ENCODE measurements at regions not wholly inside any gene's neighbourhood (a gene's known extent, or its start where the extent isn't known, plus 50 kb on each side); places are given as distances from the start of the nearest gene placed in this dataset.

DNA sequence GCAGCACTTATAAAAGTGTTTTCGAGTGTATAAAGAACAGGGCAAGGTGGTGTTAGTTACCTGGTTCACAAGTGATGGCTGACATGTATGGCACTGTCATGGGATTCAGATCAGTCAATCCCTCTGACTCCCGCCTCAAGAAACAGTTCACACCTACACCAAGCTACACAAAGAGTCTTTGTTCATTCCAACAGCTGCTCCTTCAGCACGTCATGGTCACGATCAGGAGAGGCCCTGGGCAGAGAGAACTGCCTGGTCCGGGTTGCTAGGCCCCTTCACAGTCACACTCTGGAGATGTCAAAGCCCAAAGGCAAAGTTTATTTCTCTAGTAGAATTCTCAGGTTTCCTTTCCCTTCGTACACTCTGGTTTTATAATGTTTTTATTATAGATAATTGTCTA lies 426.7 kb downstream of the ZSWIM6 start:
- DNase-seq (ENCODE audit: low spot score), result no peak
- in situ Hi-C loops (cut with HindIII; ENCODE audit: low sequenced_read_pairs), result no loop called here

- peak; percentile 59 for DNase-seq (ENCODE audit: low spot score)
- in situ Hi-C loops (cut with HindIII; ENCODE audit: low sequenced_read_pairs), result no loop called here
Measured at GRCh38 chr5:61765471-61765870, 433.4 kb downstream of the ZSWIM6 start.

DNA sequence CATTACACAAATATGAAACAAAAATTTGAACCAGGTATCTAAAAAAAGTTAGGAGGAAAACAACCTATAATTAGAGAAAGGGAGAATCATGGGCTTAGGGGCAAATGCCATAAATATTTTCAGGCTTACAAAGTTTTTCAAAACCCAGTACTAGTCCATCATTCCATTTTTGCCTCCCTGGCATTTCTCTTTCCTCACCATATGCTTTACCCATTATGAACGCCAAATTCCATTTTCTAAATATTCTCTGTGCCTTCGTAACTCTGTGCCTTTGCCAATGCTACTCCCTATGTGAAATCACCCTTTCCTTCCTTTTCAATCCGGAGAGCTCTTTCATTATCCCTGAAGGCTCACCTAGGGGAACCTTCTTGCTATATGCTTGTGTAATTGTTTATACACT lies 434.1 kb downstream of the ZSWIM6 start:
- DNase-seq (ENCODE audit: low spot score), result peak; percentile 94
- in situ Hi-C loops (cut with HindIII; ENCODE audit: low sequenced_read_pairs), result no loop called here

- peak; percentile 97 for DNase-seq (ENCODE audit: low spot score)
- in situ Hi-C loops (cut with HindIII; ENCODE audit: low sequenced_read_pairs), result no loop called here
Measured at GRCh38 chr5:61767231-61768080, 435.4 kb downstream of the ZSWIM6 start.

GRCh38 chr5:61768692-61769281 lies 436.7 kb downstream of the ZSWIM6 start:
- in situ Hi-C loops (cut with HindIII; ENCODE audit: low sequenced_read_pairs), result no loop called here
- DNase-seq (ENCODE audit: low spot score), result no peak

- in situ Hi-C loops (cut with HindIII; ENCODE audit: low sequenced_read_pairs), result no loop called here
- no peak for DNase-seq (ENCODE audit: low spot score)
Measured at GRCh38 chr5:61771062-61771461, 439.0 kb downstream of the ZSWIM6 start.

GRCh38 chr5:61771808-61772207 lies 439.8 kb downstream of the ZSWIM6 start:
- in situ Hi-C loops (cut with HindIII; ENCODE audit: low sequenced_read_pairs), result no loop called here
- DNase-seq (ENCODE audit: low spot score), result no peak

- in situ Hi-C loops (cut with HindIII; ENCODE audit: low sequenced_read_pairs), result no loop called here
Measured at GRCh38 chr5:61775901-61776300, 443.8 kb downstream of the ZSWIM6 start.

GRCh38 chr5:61777292-61777691 lies 445.2 kb downstream of the ZSWIM6 start:
- in situ Hi-C loops (cut with HindIII; ENCODE audit: low sequenced_read_pairs), result no loop called here

More at GRCh38 chr5:61775901-61776300, 443.8 kb downstream of the ZSWIM6 start:
- no peak for DNase-seq (ENCODE audit: low spot score)

DNA sequence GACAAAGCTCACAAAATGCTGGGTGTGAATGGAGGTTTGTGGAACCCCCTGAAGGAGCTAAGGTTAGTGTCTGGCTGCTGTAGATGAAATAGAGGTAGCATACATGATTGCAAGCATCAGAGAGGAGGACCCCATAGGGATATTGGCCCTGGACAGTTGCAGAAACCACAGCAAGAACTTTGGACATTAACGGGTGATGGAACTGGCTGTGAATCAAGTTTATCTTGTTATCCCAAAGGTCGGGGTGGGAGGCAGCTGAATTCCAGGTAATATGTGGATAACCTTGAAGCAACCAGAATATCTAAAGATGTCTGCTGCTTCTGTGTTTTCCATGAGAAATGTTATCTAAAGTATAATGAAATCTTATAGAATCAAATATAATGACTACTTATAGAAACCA lies 447.7 kb downstream of the ZSWIM6 start:
- in situ Hi-C loops (cut with HindIII; ENCODE audit: low sequenced_read_pairs), result no loop called here
- DNase-seq (ENCODE audit: low spot score), result no peak

More at GRCh38 chr5:61777292-61777691, 445.2 kb downstream of the ZSWIM6 start:
- no peak for DNase-seq (ENCODE audit: low spot score)

DNA sequence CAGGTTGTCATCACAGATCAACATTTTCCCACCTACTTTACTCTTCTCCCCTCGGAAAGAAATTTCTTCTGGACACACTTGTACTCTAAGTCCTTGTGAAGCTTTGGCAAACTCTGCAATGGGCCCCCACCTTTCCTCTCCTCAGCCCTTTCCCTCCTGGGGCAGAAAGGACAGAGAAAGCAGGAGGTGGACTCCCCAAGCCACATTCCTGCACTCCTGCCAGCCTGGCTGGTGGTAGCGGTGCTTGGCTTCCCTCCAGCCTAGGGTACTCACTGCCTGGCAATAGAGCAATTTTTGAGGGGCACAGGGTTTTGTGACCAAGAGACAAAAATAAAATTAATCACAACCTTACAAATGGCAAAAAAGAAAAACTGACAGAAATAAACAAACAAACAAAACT lies 451.4 kb downstream of the ZSWIM6 start:
- in situ Hi-C loops (cut with HindIII; ENCODE audit: low sequenced_read_pairs), result no loop called here
- no peak for DNase-seq (ENCODE audit: low spot score)

DNA sequence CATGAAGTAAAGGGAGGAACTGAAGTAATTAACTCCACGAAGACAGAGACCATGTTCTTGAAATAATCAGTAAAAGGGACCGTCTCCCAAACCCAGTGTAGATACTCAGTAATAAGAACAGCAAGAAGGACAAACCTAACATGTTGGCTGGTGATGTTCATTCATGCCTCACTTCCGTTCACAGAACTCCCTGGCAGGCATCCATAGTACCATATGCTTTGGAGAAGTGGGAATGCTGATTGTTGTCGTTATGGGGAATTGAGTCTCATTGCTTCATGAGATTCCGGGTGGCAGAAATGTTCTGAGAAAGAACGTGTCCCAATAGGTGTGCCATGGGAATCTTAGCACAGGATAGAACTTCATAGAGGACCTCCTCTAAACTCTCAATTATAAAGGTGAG lies 452.3 kb downstream of the ZSWIM6 start:
- DNase-seq (ENCODE audit: low spot score), result peak; percentile 74
- in situ Hi-C loops (cut with HindIII; ENCODE audit: low sequenced_read_pairs), result no loop called here

- DNase-seq (ENCODE audit: low spot score), result no peak
- in situ Hi-C loops (cut with HindIII; ENCODE audit: low sequenced_read_pairs), result no loop called here
Measured at GRCh38 chr5:61788548-61788947, 456.5 kb downstream of the ZSWIM6 start.

- in situ Hi-C loops (cut with HindIII; ENCODE audit: low sequenced_read_pairs), result no loop called here
- no peak for DNase-seq (ENCODE audit: low spot score)
Measured at GRCh38 chr5:61790007-61790406, 457.9 kb downstream of the ZSWIM6 start.

DNA sequence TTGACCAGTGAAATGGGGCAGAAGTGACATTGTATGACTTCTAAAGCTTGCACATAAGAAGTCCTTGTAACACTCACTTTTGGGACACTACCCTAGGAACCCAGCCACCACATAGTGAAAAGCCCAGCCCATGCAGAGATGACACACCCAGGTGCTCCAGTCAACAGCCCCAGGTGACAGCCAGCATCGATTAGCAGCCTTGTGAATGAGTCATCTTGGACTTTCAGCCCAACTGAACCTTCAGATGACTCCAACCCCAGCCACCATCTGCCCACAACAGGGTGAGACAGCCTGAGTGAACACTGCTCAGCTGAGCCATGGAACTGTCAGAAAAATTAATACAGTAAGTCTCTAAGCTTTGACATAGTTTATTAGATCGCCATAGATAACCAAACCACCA lies 458.6 kb downstream of the ZSWIM6 start:
- in situ Hi-C loops (cut with HindIII; ENCODE audit: low sequenced_read_pairs), result no loop called here
- no peak for DNase-seq (ENCODE audit: low spot score)

DNA sequence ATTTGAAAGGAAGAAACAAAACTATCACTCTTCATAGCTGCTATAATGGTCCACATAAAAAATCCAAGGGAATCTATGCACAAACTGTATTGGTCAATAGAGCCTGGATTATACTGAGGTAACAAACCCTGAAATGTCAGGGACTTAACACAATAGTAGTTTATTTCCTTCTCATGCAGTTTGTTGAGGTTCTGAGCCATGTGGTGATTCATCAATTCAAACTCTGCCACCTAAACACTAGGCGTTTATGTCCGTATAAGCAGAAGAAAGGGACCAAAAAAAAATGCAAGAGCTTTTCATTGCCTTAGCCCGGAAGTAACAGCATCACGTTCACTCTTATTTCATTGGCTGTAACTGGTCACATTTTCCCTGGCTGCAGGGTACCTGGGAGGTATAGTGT lies 464.7 kb downstream of the ZSWIM6 start:
- in situ Hi-C loops (cut with HindIII; ENCODE audit: low sequenced_read_pairs), result no loop called here
- DNase-seq (ENCODE audit: low spot score), result no peak

DNA sequence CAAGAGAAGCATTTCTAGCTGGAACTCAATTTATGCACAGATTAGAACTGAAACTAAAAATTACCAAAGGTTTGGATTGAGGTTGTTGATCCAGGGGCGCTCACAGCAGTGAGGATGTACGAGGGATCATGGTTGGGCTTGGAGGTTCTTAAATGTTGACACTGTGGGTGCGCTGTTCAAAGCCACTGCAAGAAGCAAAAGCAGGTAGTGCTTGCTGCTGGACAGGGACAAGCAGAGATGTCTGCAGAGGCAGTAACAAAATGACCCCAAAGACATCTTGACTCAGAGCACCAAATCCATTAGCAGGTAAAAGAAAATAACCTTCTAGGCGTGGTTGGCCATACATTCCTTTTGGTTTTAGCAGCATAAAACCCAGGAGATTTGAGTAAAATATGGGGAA lies 468.4 kb downstream of the ZSWIM6 start:
- in situ Hi-C loops (cut with HindIII; ENCODE audit: low sequenced_read_pairs), result no loop called here

DNA sequence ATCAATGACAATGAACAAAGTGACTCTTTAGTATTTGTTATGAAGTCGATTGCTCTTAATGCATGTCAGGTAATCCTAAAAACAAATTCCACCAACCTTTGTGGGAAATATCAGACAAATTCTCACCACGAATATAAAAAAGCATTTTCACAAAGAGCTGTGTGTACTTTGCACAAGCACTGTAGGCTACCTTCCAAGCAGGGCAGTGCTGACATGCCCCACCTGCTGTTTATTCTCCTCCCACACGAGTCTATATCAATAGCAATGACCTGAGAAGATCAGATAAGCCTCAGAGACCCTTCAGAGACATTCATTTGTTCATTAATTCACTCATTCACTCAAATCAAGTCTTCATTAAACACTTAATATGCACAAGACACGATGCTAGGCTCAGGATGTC lies 469.1 kb downstream of the ZSWIM6 start:
- DNase-seq (ENCODE audit: low spot score), result no peak
- in situ Hi-C loops (cut with HindIII; ENCODE audit: low sequenced_read_pairs), result no loop called here

More for the DNA sequence above, 468.4 kb downstream of the ZSWIM6 start:
- DNase-seq (ENCODE audit: low spot score), result no peak

DNA sequence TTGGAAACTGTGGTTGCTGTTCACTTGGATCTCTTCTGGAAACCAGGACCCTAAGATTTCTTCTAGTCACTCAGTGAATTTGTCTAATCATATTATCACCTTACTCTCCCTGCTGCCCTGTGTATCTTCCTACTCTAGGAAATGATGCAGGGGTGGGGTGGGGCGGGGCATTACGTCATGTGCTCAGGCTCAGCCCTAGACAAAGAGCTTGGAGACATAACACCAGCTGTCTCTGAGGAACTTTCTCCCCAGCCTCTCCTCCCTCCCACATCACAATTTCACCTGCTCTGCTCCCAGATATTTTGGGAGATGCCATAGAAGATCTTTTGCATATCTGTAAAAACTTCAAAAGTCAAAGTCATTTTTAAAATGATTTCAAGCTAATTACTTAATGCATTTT lies 470.4 kb downstream of the ZSWIM6 start:
- no peak for DNase-seq (ENCODE audit: low spot score)
- in situ Hi-C loops (cut with HindIII; ENCODE audit: low sequenced_read_pairs), result no loop called here

- DNase-seq (ENCODE audit: low spot score), result no peak
Measured at GRCh38 chr5:61805101-61805500, 473.0 kb downstream of the ZSWIM6 start.

DNA sequence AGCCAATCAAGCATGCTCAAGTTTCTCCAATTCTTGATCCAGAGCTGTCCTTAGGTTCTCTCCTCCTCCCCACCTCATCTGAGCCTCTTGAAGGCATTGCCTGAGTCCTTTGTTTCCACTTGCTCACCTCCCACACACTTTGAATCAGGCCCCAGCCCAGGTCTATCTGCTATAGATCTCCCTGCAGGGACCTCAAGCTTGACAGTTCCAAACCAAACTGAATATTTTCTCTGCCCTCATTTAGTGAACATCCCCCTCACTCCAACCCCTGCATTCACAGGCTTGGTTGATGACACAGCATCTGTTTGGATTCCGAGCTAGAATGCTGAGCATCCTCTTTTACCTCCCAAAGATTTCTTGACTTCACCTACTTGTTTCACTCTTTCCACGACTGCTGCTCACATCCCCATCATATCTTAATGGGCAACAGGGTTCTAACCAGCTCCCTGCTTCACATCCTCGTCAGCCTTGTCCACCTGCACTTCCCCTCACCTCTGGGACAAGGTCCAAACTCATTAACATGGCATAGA lies 474.5 kb downstream of the ZSWIM6 start:
- in situ Hi-C loops (cut with HindIII; ENCODE audit: low sequenced_read_pairs), result no loop called here
- DNase-seq (ENCODE audit: low spot score), result no peak

More at GRCh38 chr5:61805101-61805500, 473.0 kb downstream of the ZSWIM6 start:
- in situ Hi-C loops (cut with HindIII; ENCODE audit: low sequenced_read_pairs), result no loop called here
